Middle frontal gyrus (tissue), 1 donor: ENCODE measurements at regions not wholly inside any gene's neighbourhood (a gene's known extent, or its start where the extent isn't known, plus 50 kb on each side); places are given as distances from the start of the nearest gene placed in this dataset.
"Not testable (repeated sequence)": the region's sequence is repeated elsewhere in the genome, so short reads cannot be mapped to it uniquely, and the experiment has no call there.

Source experiments
- DNase-seq: peaks from one replicate; pipeline ENCODE4 v3.0.0-alpha.2; 2015; ENCODE audit warnings: low spot score; ENCODE audit errors: extremely low spot score

DNA sequence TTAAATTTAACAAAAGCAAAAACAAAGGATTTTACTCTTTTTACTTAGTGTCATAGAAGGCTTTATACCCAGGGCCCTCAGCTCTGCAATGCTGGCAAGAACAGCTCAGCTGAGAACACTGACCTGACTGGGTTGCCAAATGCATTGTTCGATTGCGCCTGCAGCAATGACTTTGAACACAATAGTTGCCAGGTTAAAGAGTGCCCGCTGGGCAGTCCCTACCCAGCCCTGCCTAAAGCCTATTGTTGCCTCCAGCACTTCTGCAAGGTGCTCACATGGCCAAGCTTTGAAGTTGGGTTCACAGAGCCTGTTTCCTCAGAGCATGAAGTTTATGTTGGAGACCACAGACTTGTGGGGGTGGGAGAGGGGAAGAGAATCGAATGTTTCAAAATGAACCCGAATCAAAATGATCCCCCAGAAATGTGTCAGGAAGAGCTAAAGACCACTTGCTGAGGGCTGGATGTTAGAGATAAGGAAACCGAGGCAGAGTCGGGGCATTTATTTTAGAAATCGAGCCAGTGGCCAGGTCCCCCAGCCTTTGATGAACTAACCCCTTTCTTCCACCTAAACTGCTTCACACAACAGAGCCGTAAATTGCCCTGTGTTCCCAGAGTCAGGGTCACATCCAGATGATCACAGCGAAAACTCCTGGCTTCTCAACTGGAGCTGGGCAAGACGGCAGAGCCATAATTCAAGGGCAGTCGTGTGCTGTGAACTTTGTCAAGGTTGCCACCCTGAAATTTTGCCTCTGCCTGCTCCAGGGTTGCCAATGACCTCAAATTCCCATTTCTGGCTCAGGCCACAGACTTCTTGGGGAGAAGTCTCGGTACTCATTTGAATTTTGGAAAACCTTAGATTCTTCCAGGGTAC, 55.0 kb downstream of the FOXA2 start:
- no peak for DNase-seq

DNA sequence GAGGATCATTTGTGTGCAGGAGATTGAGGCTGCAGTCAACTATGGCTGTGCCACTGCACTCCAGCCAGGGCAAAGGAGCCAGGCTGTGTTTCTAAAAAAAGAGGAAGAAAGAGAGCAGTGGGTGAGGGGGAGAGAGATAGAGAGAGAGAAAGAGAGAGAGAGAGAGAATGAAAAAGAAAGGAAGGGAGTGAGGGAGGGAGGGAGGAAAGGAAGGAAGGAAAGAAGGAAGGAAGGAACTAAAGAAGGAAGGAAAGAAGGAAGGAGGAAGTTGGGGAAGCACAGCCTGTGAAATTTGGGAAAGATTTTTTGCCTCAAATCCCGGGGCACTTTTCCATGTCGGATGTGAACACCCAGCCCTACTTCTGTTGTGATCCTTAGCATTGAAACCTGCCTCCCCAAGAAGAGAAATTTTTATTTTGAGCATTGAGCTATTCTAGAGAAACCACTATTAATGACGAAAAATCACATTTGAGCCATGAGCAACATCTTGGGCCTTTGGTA, 57.8 kb downstream of the FOXA2 start:
- DNase-seq = no peak

DNA sequence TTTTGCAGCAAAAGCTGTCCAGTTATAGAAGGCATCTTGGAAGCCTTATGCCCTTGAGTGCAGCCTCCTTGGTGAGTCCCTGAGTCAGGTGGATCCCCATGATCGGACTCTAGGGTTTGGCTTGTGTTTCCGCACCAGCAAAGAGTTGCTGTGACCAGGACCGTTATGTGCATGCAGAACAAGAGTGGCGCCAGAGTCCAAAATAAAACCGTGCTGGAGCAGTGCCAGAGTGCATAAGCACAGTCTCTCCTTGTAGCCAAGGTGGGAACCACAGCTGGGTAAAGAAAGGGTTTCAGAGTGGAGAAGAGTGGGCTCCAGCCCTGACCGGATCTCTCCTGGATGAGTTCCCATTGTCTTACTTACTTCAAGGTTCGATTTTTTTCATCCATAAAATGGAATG, 58.6 kb downstream of the FOXA2 start:
- no peak for DNase-seq

DNA sequence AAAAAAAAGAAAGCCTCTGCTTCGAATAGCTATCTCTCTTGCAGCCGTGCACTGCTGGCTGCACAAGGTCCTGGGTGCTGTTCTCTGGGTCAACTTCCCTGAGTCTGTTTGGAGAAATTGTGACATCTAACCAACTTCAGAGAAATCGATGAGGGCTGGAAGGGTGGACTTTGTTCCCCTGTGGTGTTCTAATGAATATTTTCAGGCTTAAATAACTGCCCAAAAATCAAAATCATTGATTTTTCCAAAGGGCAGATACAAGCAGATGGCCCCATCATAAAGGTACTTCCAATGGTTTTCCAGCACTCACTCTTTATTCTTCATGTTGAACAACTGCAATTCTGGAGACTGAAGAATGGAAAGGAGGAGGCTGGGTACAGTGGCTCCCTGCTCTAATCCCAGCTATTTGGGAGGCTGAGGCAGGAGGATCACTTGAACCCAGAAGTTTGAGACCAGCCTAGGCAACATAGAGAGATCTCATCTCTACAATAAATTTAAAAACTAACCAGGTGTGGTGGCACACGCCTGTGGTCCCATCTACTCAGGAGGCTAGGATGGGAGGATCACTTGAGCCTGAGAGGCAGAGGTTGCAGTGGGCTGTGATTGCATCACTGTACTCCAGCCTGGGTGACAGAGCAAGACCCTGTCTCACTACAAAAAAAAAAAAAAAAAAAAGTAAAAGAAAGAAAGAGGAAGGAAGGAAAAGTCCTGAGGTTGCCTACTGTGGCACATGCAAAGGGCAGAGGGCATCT, 59.1 kb downstream of the FOXA2 start:
- no peak for DNase-seq

DNA sequence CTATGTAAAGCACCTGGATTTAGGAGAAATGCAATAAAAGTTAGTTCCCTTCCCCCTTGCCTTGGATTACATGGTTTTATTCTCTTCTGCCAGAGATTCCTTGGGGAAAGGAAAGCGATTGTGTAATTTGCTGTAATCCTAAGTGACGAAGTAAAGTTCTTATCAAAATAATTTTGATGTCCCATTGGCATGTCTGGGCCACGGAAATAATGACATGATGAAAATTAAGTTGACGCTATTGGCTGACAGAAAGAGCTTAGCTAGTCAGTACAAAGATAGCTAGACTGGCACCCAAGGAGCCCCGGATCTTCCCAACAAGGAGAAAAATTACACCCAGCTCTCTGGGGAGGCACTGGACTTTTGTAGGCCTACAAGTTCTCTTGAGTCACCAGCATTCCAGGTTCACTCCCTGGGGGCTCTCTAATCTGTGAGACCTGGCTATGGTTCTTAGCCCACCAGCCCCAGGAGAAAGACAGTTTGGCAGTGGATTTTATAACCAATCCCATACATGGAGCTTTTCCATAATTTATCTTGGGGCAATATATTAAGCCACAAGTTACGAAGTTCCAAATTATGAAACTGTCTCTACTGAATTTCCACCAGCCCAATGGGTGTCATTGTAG, 59.9 kb downstream of the FOXA2 start:
- DNase-seq = no peak

DNA sequence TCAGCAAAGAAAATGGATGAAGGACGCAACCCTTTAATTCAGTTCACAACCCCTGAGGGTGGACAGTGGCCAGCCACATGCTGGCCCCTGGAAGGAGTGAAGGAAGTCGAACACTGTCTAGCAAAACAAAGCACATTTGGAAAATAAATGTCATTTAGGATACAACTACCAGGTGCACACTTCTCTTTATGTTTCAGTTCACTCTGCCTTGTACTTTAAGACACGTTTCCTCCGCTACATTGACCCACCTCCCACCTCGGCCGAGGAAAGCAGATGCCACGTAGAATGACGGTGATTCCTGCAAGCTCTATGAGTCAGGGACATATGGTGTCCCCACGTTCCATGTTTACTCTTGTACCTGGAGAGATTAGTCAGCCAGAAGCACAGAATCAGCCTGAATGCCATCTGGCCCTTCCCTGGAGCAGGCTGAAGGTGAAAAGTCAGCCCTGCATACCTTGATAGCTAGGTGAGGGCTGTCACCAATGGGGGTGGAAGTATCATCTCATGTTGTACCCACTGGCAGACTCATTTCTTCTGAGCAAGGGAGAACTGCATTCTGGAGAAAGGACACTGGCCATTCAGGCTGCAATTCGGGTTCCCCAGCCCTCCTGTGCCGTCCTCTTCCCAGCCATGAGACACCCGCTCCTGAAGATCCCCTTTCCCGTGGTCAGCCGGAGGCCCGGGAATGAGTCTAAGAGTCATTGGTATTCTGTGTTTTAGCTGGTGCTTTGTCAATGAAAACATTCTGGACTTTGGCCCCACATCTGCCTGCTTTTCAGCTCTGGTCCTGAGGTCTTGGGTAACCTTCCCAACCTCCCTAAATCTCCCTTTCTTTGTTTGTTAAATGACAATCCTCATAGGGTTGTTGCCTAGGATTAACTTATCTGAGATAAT, 60.6 kb downstream of the FOXA2 start:
- DNase-seq = no peak

GRCh38 chr20:22523128-22523498, 61.3 kb downstream of the FOXA2 start:
- DNase-seq = no peak

DNA sequence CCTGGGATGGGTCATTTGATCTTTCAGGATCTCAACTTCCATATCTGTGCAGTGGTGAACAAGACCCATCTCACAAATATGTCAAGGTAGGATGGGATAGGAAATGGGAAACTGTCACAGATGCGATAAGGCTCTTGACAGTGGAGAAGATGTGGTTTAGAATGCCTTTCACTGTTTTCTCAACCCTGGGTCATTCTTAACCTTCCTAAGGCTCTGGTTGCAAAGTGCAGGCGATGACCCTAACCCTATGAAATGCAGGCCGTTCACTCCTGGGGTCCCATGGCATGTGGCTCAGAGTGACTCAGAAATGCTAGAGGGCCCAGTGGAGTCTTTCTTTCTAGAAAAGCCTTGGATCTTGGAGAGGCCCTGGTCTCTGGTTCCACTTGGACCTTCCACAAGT, 61.7 kb downstream of the FOXA2 start:
- no peak for DNase-seq

- not testable (repeated sequence) for DNase-seq
Observed at GRCh38 chr20:22521940-22522339, 62.4 kb downstream of the FOXA2 start.

- DNase-seq = no peak
Observed at GRCh38 chr20:22520381-22520780, 64.0 kb downstream of the FOXA2 start.

GRCh38 chr20:22515264-22515663, 69.1 kb downstream of the FOXA2 start:
- no peak for DNase-seq

GRCh38 chr20:22513574-22513973, 70.8 kb downstream of the FOXA2 start:
- no peak for DNase-seq

DNA sequence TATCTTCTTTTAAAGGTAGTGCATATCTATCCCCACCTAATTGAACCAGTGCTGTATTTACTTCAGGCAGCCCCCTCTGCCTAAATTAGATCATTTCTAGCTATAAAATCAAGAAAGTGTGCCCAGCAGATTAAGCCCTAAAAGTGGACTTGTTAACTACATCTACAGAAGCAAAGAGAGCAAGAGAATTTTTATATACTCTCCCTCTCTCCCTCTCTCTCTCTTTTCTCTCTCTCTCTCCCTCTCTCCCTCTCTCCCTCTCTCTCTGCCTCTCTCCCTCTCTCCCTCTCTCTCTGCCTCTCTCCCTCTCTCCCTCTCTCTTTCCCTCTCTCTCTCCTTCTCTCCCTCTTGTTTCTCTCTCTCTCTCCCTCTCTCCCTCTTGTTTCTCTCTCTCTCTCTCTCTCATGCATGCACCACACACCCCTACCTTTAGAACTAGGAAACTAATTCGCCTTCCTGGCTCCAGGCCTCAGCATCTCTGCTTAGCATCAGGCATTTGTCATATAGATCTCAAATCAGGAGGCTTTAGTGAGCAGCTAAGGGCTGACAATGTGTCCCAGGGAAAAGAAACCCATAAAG, 71.4 kb downstream of the FOXA2 start:
- no peak for DNase-seq

DNA sequence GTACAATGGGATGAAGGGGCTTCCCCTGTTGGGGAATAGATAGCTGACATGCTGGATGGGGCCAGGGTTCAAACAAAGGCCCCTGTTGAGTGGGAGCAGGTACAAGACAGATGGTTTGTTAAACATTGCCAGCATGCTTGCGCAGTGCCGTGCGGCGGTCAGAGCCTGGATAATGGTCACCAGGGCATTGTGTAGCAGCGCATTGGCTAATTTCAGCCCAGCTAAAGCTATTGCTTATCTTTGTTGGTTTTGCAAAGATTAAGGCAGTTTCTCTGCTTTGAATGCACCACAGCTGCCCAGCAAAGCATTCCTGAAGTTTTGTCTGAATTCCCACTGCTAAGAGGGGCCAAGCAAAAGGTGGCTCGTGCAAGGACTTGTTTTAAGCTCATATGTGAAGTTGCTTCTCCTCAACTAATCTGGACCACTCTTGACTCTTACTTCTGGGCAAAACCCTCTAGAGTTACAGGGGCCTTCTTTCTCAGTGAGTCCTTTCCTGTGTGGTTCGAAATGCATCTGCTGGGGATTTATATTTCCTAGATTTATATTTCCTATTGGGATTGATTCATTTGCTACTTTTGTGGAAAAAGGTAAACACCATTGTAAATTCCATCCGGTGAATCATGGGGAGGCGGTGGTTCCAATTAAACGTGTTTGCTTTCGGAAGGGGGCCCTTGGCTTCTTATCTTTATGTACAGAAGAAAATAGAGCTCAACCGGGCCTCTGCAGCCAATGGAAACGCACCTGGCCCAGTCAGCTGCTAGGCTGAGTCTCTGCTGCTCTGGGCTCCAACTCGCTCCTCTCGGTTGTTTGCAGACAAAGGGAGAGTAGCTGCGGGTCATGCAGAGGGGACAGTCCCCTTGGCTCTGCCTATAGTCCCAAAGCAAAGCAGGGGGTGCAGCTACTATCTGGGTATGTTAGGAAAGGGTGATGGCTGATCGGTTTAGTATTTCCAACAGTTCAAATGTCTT, 72.1 kb downstream of the FOXA2 start:
- DNase-seq = no peak

- no peak for DNase-seq
Observed at GRCh38 chr20:22509843-22510147, 74.6 kb downstream of the FOXA2 start.

DNA sequence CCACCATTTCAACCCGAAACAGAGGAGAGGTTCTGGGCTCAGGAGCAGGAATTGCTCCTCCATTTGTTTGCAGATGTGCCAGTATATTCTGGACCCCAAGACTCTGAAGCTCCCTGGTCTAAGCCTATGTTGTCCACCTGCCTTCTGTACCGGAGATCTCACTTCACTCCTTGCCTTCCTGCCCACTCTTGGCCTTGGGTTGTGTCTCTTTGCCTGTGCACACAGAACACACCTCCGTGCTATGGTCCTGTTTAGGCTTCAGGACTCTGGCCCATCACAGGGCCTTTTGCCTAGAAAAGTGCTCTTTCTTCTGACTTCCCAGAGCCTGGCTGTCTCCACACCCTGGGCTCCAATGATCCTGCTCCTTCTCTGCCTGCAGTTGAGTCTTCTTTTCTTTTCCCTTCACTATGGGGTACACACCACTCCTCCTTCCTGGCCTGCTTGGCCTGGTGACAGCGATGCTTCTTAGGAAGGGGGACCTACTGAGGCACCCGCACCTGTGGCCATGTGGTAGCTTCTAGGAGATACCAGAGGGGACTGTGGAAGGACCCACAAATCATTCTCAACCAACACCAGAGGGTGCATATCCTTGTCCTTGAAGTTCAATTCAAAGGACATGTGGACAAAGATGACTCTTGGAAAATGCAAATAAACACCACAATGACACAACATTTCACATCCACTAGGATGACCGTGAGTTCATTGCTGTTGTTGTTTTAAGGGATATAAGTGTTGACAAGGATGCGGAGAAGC, 75.1 kb downstream of the FOXA2 start:
- no peak for DNase-seq

DNA sequence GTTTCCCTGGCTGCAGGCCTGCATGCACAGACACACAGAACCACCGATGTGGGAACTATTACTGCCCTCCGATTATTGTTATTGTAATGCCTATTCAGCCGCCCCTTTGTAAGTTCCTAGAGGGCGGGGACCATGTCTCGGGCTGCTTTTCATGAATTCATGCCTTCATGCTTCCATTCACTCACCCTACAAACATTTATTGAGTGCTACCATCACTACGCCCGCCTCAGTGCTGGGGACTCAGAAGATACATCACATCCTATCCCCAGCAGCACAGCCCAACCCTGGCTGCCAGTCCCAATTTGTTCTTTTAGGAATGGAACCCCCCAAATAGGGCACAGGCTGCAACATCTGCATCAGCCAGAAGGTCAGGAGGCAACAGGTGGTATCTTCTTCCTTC, 75.9 kb downstream of the FOXA2 start:
- no peak for DNase-seq

GRCh38 chr20:22507240-22507961, 77.0 kb downstream of the FOXA2 start:
- no peak for DNase-seq
